Forelimb muscle (tissue), 1 donor: ENCODE measurements at regions not wholly inside any gene's neighbourhood (a gene's known extent, or its start where the extent isn't known, plus 50 kb on each side); places are given as distances from the start of the nearest gene placed in this dataset.
A peak's percentile ranks its signal among the peaks of the same experiment; 100 is the strongest.

Source experiments
- DNase-seq: peaks from one replicate; pipeline ENCODE4 v3.0.0-alpha.2; 2013; ENCODE audit warnings: low read depth

GRCh38 chr2:41932241-41933045 is 115.4 kb upstream of the PKDCC start:
- DNase-seq = peak; percentile 88

- no peak for DNase-seq
Observed at GRCh38 chr2:41933046-41933420, 114.8 kb upstream of the PKDCC start.

- no peak for DNase-seq
Observed at GRCh38 chr2:41933585-41934320, 114.1 kb upstream of the PKDCC start.

GRCh38 chr2:41934329-41934958 is 113.4 kb upstream of the PKDCC start:
- no peak for DNase-seq

- no peak for DNase-seq
Observed at GRCh38 chr2:41935002-41935401, 112.8 kb upstream of the PKDCC start.

GRCh38 chr2:41935825-41936224 is 112.0 kb upstream of the PKDCC start:
- no peak for DNase-seq

GRCh38 chr2:41936771-41937463 is 110.9 kb upstream of the PKDCC start:
- no peak for DNase-seq

GRCh38 chr2:41937464-41937906 is 110.3 kb upstream of the PKDCC start:
- no peak for DNase-seq

GRCh38 chr2:41937921-41938708 is 109.7 kb upstream of the PKDCC start:
- DNase-seq = no peak

- no peak for DNase-seq
Observed at GRCh38 chr2:41940060-41940744, 107.6 kb upstream of the PKDCC start.

- DNase-seq = no peak
Observed at GRCh38 chr2:41940745-41941063, 107.1 kb upstream of the PKDCC start.

GRCh38 chr2:41941831-41942230 is 106.0 kb upstream of the PKDCC start:
- no peak for DNase-seq

- no peak for DNase-seq
Observed at GRCh38 chr2:41942278-41942677, 105.5 kb upstream of the PKDCC start.

GRCh38 chr2:41943159-41943558 is 104.7 kb upstream of the PKDCC start:
- peak; percentile 79 for DNase-seq

- no peak for DNase-seq
Observed at GRCh38 chr2:41944220-41944880, 103.5 kb upstream of the PKDCC start.

- DNase-seq = no peak
Observed at GRCh38 chr2:41947701-41948396, 100.0 kb upstream of the PKDCC start.

- DNase-seq = no peak
Observed at GRCh38 chr2:41948397-41948763, 99.4 kb upstream of the PKDCC start.

- no peak for DNase-seq
Observed at GRCh38 chr2:41949091-41949882, 98.5 kb upstream of the PKDCC start.
